Nephron (organoid): ENCODE measurements at regions not wholly inside any gene's neighbourhood (a gene's known extent, or its start where the extent isn't known, plus 50 kb on each side); places are given as distances from the start of the nearest gene placed in this dataset.

Experiments used
- H3K27ac Mint-ChIP-seq, 3 experiments: 2 replicates each; pipeline ENCODE4 v1.8.0; 2020; ENCODE audit warnings: mixed read lengths in 3 of 3, mild to moderate bottlenecking in 2 of 3, moderate library complexity in 1 of 3
- H3K27me3 Mint-ChIP-seq: 2 replicates; pipeline ENCODE4 v1.8.0; 2021; ENCODE audit warnings: low read depth, mild to moderate bottlenecking, moderate library complexity, mixed read lengths
- H3K36me3 Mint-ChIP-seq: 2 replicates; pipeline ENCODE4 v1.8.0; 2020; ENCODE audit warnings: low read depth, mixed read lengths
- H3K4me1 Mint-ChIP-seq: 2 replicates; pipeline ENCODE4 v1.8.0; 2020; ENCODE audit warnings: mixed read lengths
- H3K4me3 Mint-ChIP-seq, 3 experiments: 2 replicates each; pipeline ENCODE4 v1.8.0; 2020; ENCODE audit warnings: mild to moderate bottlenecking in 3 of 3, mixed read lengths in 3 of 3, moderate library complexity in 2 of 3
- H3K9me3 Mint-ChIP-seq: 2 replicates; pipeline ENCODE4 v1.8.0; 2020; ENCODE audit warnings: mixed read lengths
- TF ChIP-seq, protein P1 (sequence below), 3 experiments: fragments of 200-600 bp; sonication (generic); IDR thresholded peaks; one replicate each; pipeline ENCODE4 v1.5.0; 2021; ENCODE audit warnings: antibody characterized with exemption in 3 of 3; ENCODE audit not compliant: unreplicated experiment in 3 of 3

DNA sequence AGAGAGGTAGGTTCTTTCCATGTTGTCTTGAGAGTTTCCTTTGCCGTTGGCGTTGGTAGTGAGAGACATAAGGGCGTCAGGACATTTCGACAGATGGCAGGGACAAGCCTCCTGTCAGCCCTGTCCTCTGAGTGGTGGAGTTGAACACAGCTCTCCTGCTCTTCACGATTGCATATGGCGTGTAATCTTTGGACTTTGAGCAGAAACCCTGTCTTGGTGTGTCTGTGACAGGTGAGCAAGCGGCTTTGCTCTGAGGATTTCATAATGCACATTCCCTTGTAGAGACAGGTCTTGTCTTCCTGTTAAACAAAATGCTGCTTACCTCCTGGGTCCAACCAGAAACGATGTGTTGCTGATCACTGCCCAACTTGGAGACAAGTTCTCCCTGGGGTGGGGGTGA is 146.5 kb downstream of the NXNL2 start:
- no peak overlapping the region for H3K4me3 Mint-ChIP-seq
- TF ChIP-seq, protein P1, sequence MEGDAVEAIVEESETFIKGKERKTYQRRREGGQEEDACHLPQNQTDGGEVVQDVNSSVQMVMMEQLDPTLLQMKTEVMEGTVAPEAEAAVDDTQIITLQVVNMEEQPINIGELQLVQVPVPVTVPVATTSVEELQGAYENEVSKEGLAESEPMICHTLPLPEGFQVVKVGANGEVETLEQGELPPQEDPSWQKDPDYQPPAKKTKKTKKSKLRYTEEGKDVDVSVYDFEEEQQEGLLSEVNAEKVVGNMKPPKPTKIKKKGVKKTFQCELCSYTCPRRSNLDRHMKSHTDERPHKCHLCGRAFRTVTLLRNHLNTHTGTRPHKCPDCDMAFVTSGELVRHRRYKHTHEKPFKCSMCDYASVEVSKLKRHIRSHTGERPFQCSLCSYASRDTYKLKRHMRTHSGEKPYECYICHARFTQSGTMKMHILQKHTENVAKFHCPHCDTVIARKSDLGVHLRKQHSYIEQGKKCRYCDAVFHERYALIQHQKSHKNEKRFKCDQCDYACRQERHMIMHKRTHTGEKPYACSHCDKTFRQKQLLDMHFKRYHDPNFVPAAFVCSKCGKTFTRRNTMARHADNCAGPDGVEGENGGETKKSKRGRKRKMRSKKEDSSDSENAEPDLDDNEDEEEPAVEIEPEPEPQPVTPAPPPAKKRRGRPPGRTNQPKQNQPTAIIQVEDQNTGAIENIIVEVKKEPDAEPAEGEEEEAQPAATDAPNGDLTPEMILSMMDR (IDR thresholded peaks at IDR 0.05; ENCODE audit: unreplicated experiment in 3 of 3) = no peak
- H3K27me3 Mint-ChIP-seq = peaks cover 4% of the 10 kb centered on the region
- peak overlapping the region; percentile 78 to 94 (median 84) for H3K27ac Mint-ChIP-seq
- no peaks in the 10 kb centered on the region for H3K9me3 Mint-ChIP-seq
- no peaks in the 10 kb centered on the region for H3K36me3 Mint-ChIP-seq
- peaks cover 41% of the 10 kb centered on the region for H3K4me1 Mint-ChIP-seq

DNA sequence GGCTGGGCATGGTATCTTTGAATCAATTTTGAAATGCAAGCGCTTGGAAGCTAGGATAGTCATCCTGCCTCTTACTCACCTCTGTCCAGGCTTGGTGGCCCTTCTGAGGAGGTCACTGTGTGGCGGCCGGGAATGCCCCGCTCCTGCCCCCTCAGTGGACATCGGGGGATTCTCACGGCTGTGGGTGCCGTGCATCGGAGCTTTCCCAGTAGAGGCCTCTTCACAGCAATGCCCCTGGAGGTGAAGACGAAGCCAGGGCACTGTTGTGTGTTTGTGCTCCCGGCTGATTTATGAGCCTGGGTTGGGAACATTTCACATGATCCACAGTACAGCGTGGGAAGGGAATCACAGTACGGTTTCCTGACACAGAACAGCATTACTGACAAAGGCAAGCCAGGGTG is 147.5 kb downstream of the NXNL2 start:
- Mint-ChIP-seq H3K9me3 (no peaks in the 10 kb centered on the region), H3K27ac (peak overlapping the region; percentile 89 to 92 (median 91)), H3K27me3 (peaks cover 4% of the 10 kb centered on the region), H3K4me3 (no peak overlapping the region), H3K36me3 (no peaks in the 10 kb centered on the region), H3K4me1 (peaks cover 41% of the 10 kb centered on the region)
- TF ChIP-seq, protein P1 (IDR thresholded peaks at IDR 0.05; ENCODE audit: unreplicated experiment in 3 of 3) = no peak

DNA sequence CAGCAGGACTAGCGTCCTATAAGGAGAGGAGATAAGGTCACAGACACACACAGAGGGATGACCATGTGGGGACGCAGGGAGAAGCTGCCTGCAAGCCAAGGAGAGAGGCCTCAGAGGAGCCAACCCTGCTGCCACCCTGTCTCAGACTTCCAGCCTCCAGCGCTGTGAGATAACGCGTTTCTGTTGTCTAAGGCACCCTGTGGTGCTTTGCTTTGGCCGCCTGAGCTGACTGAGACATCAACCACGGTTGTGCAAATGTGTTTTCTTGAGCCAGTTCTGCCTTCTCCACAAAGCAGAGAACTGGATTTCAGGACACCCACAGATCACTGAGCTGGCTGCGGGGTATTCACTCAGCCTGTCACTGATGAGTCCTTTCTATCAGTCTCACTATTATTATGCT is 149.1 kb downstream of the NXNL2 start:
- Mint-ChIP-seq H3K4me3 (no peak overlapping the region), H3K27me3 (peaks cover 4% of the 10 kb centered on the region), H3K36me3 (no peaks in the 10 kb centered on the region), H3K27ac (peak overlapping the region in 2 of 3 experiments; percentile 3 to 17), H3K4me1 (peaks cover 36% of the 10 kb centered on the region), H3K9me3 (peaks cover 6% of the 10 kb centered on the region)
- TF ChIP-seq, protein P1 (IDR thresholded peaks at IDR 0.05; ENCODE audit: unreplicated experiment in 3 of 3) = no peak

DNA sequence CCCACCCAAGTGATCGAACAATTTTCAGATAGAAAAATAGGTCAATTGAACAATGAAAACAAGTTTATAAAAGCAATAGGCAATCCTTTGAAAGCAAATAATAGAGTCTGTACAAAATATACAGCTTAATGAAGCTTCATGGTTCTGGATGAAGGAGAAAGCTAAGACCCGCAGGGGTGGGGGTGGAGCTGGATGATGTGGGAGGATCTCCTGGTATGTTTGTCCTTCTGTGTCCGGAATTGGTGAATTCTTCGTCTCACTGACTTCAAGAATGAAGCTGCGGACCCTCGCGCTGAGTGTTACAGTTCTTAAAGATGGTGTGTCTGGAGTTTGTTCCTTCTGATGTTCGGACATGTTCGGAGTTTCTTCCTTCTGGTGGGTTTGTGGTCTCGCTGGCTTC is 149.9 kb downstream of the NXNL2 start:
- Mint-ChIP-seq H3K9me3 (peaks cover 8% of the 10 kb centered on the region), H3K27me3 (peaks cover 4% of the 10 kb centered on the region), H3K4me3 (peak overlapping the region in 1 of 3 experiments; percentile 25), H3K36me3 (no peaks in the 10 kb centered on the region), H3K4me1 (peaks cover 28% of the 10 kb centered on the region), H3K27ac (peak overlapping the region; percentile 3 to 81 (median 17))
- TF ChIP-seq, protein P1 (IDR thresholded peaks at IDR 0.05; ENCODE audit: unreplicated experiment in 3 of 3) = no peak

DNA sequence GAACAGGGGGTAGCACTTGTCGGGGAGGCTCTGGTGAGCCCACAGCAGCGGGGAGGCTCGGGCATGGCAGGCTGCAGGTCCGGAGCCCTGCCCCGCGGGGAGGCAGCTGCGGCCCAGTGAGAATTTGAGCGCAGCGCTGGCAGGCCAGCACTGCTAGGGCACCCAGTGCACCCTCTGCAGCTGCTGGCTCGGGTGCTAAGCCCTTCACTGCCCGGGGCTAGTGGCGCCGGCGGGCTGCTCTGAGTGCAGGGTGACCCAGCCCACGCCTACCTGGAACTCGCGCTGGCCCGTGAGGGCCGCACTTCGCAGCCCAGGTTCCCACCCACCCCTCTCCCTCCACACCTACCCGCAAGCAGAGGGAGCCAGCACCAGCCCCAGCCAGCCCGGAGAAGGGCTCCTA is 151.0 kb downstream of the NXNL2 start:
- H3K4me3 Mint-ChIP-seq = no peak overlapping the region
- no peaks in the 10 kb centered on the region for H3K36me3 Mint-ChIP-seq
- TF ChIP-seq, protein P1 (IDR thresholded peaks at IDR 0.05; ENCODE audit: unreplicated experiment in 3 of 3) = no peak

DNA sequence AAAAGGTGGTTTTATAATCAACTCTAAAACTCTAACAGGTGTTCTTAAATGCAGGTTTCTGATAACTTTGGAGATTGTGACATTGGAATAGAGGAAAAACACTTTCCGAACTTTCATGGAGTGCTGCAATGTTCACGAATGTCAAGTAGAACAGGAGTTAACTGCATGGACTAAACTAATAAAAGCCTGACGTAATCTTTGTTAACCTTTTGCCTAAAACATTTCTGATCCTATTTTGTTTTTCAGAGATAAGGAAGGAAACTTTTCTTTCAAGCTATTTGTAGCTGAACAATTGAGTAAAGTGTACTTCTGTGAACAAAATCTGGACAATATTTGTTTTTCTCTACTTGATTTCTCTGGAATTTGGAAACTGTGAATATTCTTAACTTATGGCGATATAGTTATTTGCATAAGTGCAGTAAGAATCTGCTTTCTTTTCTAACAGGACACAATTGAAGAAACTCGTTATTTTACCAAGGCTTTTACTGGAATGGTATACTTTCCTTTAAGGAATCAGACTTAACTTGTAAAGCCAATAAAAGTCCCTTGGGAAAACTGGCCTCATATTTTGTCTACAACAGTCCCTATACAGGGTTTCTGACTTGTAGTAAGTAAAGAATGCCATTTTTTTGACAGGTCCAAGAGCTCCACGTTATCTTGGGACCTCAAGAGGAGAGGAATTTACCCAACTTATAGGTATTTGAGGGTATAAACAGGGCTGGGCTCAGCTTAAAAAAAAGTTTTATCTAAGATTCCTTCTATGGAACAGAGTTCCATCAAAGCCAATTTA is 154.7 kb downstream of the NXNL2 start:
- Mint-ChIP-seq H3K4me3 (no peak overlapping the region), H3K27ac (peak overlapping the region in 2 of 3 experiments; percentile 38 to 51)
- TF ChIP-seq, protein P1 (IDR thresholded peaks at IDR 0.05; ENCODE audit: unreplicated experiment in 3 of 3) = no peak

More for the DNA sequence above, 151.0 kb downstream of the NXNL2 start:
- Mint-ChIP-seq H3K4me1 (peaks cover 23% of the 10 kb centered on the region), H3K9me3 (peaks cover 12% of the 10 kb centered on the region), H3K27me3 (peaks cover 4% of the 10 kb centered on the region), H3K27ac (peak overlapping the region in 1 of 3 experiments; percentile 46)

More for the DNA sequence above, 154.7 kb downstream of the NXNL2 start:
- Mint-ChIP-seq H3K9me3 (peaks cover 36% of the 10 kb centered on the region), H3K27me3 (peaks cover 5% of the 10 kb centered on the region), H3K36me3 (peaks cover 4% of the 10 kb centered on the region), H3K4me1 (peaks cover 26% of the 10 kb centered on the region)
